Loucy (cell line): ENCODE measurements at regions not wholly inside any gene's neighbourhood (a gene's known extent, or its start where the extent isn't known, plus 50 kb on each side); places are given as distances from the start of the nearest gene placed in this dataset.

Experiments used
- H2AFZ ChIP-seq: fragments of 200-600 bp; sonication (generic); 2 replicates; pipeline ENCODE4 v1.6.0; 2016; ENCODE audit warnings: antibody characterized with exemption, mild to moderate bottlenecking, low read length, moderate library complexity
- H3F3A ChIP-seq: fragments of 200-600 bp; 2 replicates; pipeline ENCODE4 v1.6.0; 2016; ENCODE audit warnings: antibody characterized with exemption, low read depth, mild to moderate bottlenecking
- H3K27me3 ChIP-seq: fragments of 200-600 bp; sonication (generic); 2 replicates; pipeline ENCODE4 v1.6.1; 2014; ENCODE audit warnings: low read length, mild to moderate bottlenecking; ENCODE audit not compliant: insufficient read depth, poor library complexity, severe bottlenecking
- H3K36me3 ChIP-seq: fragments of 200-600 bp; sonication (generic); 2 replicates; pipeline ENCODE4 v1.6.1; 2016; ENCODE audit warnings: low read length; ENCODE audit not compliant: insufficient read depth
- H3K4me1 ChIP-seq: fragments of 200-600 bp; sonication (generic); 2 replicates; pipeline ENCODE4 v1.5.1; 2014; ENCODE audit warnings: low read length, mild to moderate bottlenecking; ENCODE audit not compliant: insufficient read depth, poor library complexity, severe bottlenecking
- H3K4me2 ChIP-seq: fragments of 200-600 bp; sonication (generic); 2 replicates; pipeline ENCODE4 v1.6.0; 2014; ENCODE audit warnings: antibody characterized with exemption, low read length, low read depth, mild to moderate bottlenecking; ENCODE audit not compliant: poor library complexity, severe bottlenecking
- H3K4me3 ChIP-seq: fragments of 200-600 bp; sonication (generic); 2 replicates; pipeline ENCODE4 v1.5.1; 2014; ENCODE audit warnings: low read length, mild to moderate bottlenecking, mixed read lengths; ENCODE audit not compliant: poor library complexity, severe bottlenecking
- H3K79me2 ChIP-seq: fragments of 200-600 bp; sonication (generic); 2 replicates; pipeline ENCODE4 v1.6.1; 2014; ENCODE audit warnings: low read length; ENCODE audit not compliant: insufficient read depth
- H3K9ac ChIP-seq: fragments of 200-600 bp; sonication (generic); 2 replicates; pipeline ENCODE4 v1.6.0; 2014; ENCODE audit warnings: mild to moderate bottlenecking, low read depth, low read length, moderate library complexity; ENCODE audit not compliant: poor library complexity, severe bottlenecking
- H3K9me2 ChIP-seq: fragments of 200-600 bp; sonication (generic); replicated peaks from 2 replicates; pipeline ENCODE4 v1.6.1; 2016; ENCODE audit warnings: low read depth, low read length, mixed read lengths
- H3K9me3 ChIP-seq: fragments of 200-600 bp; sonication (generic); 2 replicates; pipeline ENCODE4 v1.6.1; 2014; ENCODE audit warnings: mild to moderate bottlenecking, antibody characterized with exemption, low read length, low read depth; ENCODE audit not compliant: insufficient read depth
- H4K20me1 ChIP-seq: fragments of 200-600 bp; sonication (generic); 2 replicates; pipeline ENCODE4 v1.6.0; 2014; ENCODE audit warnings: antibody characterized with exemption, low read length, mild to moderate bottlenecking; ENCODE audit not compliant: insufficient read depth, poor library complexity, severe bottlenecking
- CTCF ChIP-seq: fragments of 200-600 bp; sonication (generic); conservative IDR thresholded peaks from 2 replicates; pipeline ENCODE4 v1.5.1; 2014; ENCODE audit warnings: mild to moderate bottlenecking, antibody characterized with exemption, low read length
- EZH2phosphoT487 ChIP-seq: fragments of 200-600 bp; IDR thresholded peaks from 2 replicates; pipeline ENCODE4 v1.6.1; 2018; ENCODE audit warnings: antibody characterized with exemption, mild to moderate bottlenecking, moderate library complexity, borderline replicate concordance

GRCh38 chr1:82145656-82146055 lies 344.9 kb downstream of the ADGRL2 start:
- no peak overlapping the region for H2AFZ ChIP-seq
- H3K9ac ChIP-seq = no peak overlapping the region
- H3K9me2 ChIP-seq = no peaks in the 10 kb centered on the region
- peaks cover 4% of the 10 kb centered on the region for H3K4me1 ChIP-seq
- TF ChIP-seq CTCF (no peak), EZH2phosphoT487 (no peak)
- no peaks in the 10 kb centered on the region for H3F3A ChIP-seq
- H3K4me2 ChIP-seq = no peak overlapping the region
- H3K9me3 ChIP-seq = no peaks in the 10 kb centered on the region
- H3K79me2 ChIP-seq = no peaks in the 10 kb centered on the region
- H3K27me3 ChIP-seq = no peaks in the 10 kb centered on the region
- no peaks in the 10 kb centered on the region for H3K36me3 ChIP-seq
- no peak overlapping the region for H3K4me3 ChIP-seq
- H4K20me1 ChIP-seq = no peaks in the 10 kb centered on the region

- H3K4me2 ChIP-seq = no peak overlapping the region
- H3K27me3 ChIP-seq = no peaks in the 10 kb centered on the region
- H3K79me2 ChIP-seq = no peaks in the 10 kb centered on the region
- TF ChIP-seq EZH2phosphoT487 (no peak), CTCF (no peak)
- H3K9me3 ChIP-seq = no peaks in the 10 kb centered on the region
- no peaks in the 10 kb centered on the region for H3K9me2 ChIP-seq
- no peak overlapping the region for H3K9ac ChIP-seq
- H3K4me3 ChIP-seq = no peak overlapping the region
- H3K36me3 ChIP-seq = no peaks in the 10 kb centered on the region
- no peak overlapping the region for H2AFZ ChIP-seq
- H3K4me1 ChIP-seq = peaks cover 4% of the 10 kb centered on the region
- no peaks in the 10 kb centered on the region for H3F3A ChIP-seq
- H4K20me1 ChIP-seq = no peaks in the 10 kb centered on the region
These were observed 342.5 kb downstream of the ADGRL2 start for GRCh38 chr1:82143108-82143833.

GRCh38 chr1:82141390-82141789 lies 340.7 kb downstream of the ADGRL2 start:
- Histone ChIP-seq H3K4me1 (peaks cover 4% of the 10 kb centered on the region), H3K79me2 (no peaks in the 10 kb centered on the region), H3K27me3 (no peaks in the 10 kb centered on the region), H3K4me3 (no peak overlapping the region), H3F3A (no peaks in the 10 kb centered on the region), H2AFZ (no peak overlapping the region), H3K4me2 (no peak overlapping the region), H4K20me1 (no peaks in the 10 kb centered on the region), H3K9ac (no peak overlapping the region), H3K9me3 (no peaks in the 10 kb centered on the region), H3K9me2 (no peaks in the 10 kb centered on the region), H3K36me3 (no peaks in the 10 kb centered on the region)
- TF ChIP-seq EZH2phosphoT487 (no peak), CTCF (no peak)
